HCT116 (cell line): ENCODE measurements at regions not wholly inside any gene's neighbourhood (a gene's known extent, or its start where the extent isn't known, plus 50 kb on each side); places are given as distances from the start of the nearest gene placed in this dataset.
A peak's percentile ranks its signal among the peaks of the same experiment; 100 is the strongest.

ENCODE experiments used
- ATAC-seq: fragments of 200-7000 bp; cut with Tn5 transposase; 2 replicates; pipeline ENCODE4 v1.9.1; 2020; ENCODE audit warnings: mild to moderate bottlenecking, moderate library complexity
- BruUV-seq: library from RNA; stranded (reverse); fragments of 400-500 nt; replicated peaks from 2 replicates; lab custom pipeline; 2021; lab: Mats Ljungman, UMichigan
- CTCF ChIA-PET: fragments of 300-600 bp; sonication (Branson Sonifier 250); formaldehyde crosslinking; loops from one replicate; lab custom pipeline; 2021; ENCODE audit warnings: antibody characterized with exemption; lab: Charles Lee
- POLR2A ChIA-PET: fragments of 300-600, 350-600 bp; sonication (Branson Sonifier 250); formaldehyde crosslinking; loops from one replicate; lab custom pipeline; 2021; ENCODE audit warnings: antibody characterized with exemption; lab: Charles Lee
- RAD21 ChIA-PET, 2 experiments: fragments of 300-600 bp; sonication (Branson Sonifier 250); formaldehyde crosslinking; loops; one replicate each; lab custom pipeline; 2023; ENCODE audit warnings: low total read pairs in 2 of 2; ENCODE audit not compliant: uncharacterized antibody in 2 of 2, unreplicated experiment in 2 of 2, low non-redundant PET in 1 of 2; lab: Charles Lee
- DNase-seq: peaks from one replicate; pipeline ENCODE4 v3.0.0-alpha.2; 2010; ENCODE audit warnings: low read depth, low spot score
- H2AFZ ChIP-seq: fragments of 200-600 bp; shearing (Covaris generic), sonication (generic); 2 replicates; pipeline ENCODE4 v1.6.1; 2017; ENCODE audit warnings: low read depth, mixed run types, mixed read lengths, antibody characterized with exemption, low read length; ENCODE audit not compliant: poor library complexity, severe bottlenecking
- H3K27ac ChIP-seq: 2 replicates; pipeline ENCODE4 v1.5.1; 2012; ENCODE audit warnings: low read depth, low read length
- H3K27me3 ChIP-seq: fragments of 200-600 bp; sonication (generic); 2 replicates; pipeline ENCODE4 v1.6.1; 2016; ENCODE audit warnings: mixed run types, low read length, mixed read lengths; ENCODE audit not compliant: insufficient read depth
- H3K36me3 ChIP-seq, 2 experiments: fragments of 200-500 bp in 1 of 2; fragments of 200-600 bp in 1 of 2; sonication (Bioruptor generic) in 1 of 2; sonication (generic) in 1 of 2; 2 replicates each; pipeline versions ENCODE4 v1.5.1 to v1.6.1; 2014 to 2016; ENCODE audit warnings: low read length in 2 of 2, inconsistent platforms in 1 of 2, mixed read lengths in 1 of 2, mixed run types in 1 of 2; ENCODE audit not compliant: insufficient read depth in 2 of 2, control insufficient read depth in 1 of 2
- H3K4me1 ChIP-seq, 2 experiments: fragments of 200-600 bp in 1 of 2; sonication (generic) in 1 of 2; 2 replicates each; pipeline versions ENCODE4 v1.5.1 to v1.6.1; 2012 to 2017; ENCODE audit warnings: low read length in 2 of 2, inconsistent platforms in 1 of 2, mild to moderate bottlenecking in 1 of 2, mixed read lengths in 1 of 2, mixed run types in 1 of 2, moderate library complexity in 1 of 2; ENCODE audit not compliant: insufficient read depth in 2 of 2, control insufficient read depth in 1 of 2
- H3K4me2 ChIP-seq: fragments of 200-600 bp; sonication (generic); 2 replicates; pipeline ENCODE4 v1.6.1; 2017; ENCODE audit warnings: mixed run types, low read length, mixed read lengths
- H3K4me3 ChIP-seq, 2 experiments: fragments of 200-600 bp in 1 of 2; sonication (generic) in 1 of 2; replicated peaks in 1 of 2; 2 replicates each; pipeline ENCODE4 v1.5.1; 2011 to 2016; ENCODE audit warnings: low read length in 2 of 2, control low read depth in 1 of 2, low read depth in 1 of 2, mild to moderate bottlenecking in 1 of 2, mixed read lengths in 1 of 2, mixed run types in 1 of 2
- H3K79me2 ChIP-seq: fragments of 200-600 bp; sonication (generic); 2 replicates; pipeline ENCODE4 v1.6.1; 2017; ENCODE audit warnings: mild to moderate bottlenecking, mixed run types, low read length, moderate library complexity, mixed read lengths; ENCODE audit not compliant: insufficient read depth
- H3K9ac ChIP-seq: fragments of 200-600 bp; sonication (generic); 2 replicates; pipeline ENCODE4 v1.6.1; 2016; ENCODE audit warnings: low read length, mixed read lengths
- H3K9me2 ChIP-seq: fragments of 200-600 bp; sonication (generic), shearing (Covaris generic); 2 replicates; pipeline ENCODE4 v1.6.1; 2017; ENCODE audit warnings: mixed run types, mild to moderate bottlenecking, moderate library complexity; ENCODE audit not compliant: insufficient read depth
- H3K9me3 ChIP-seq, 2 experiments: fragments of 200-500 bp in 1 of 2; fragments of 200-600 bp in 1 of 2; sonication (Bioruptor generic) in 1 of 2; sonication (generic) in 1 of 2; 2 replicates each; pipeline ENCODE4 v1.6.1; 2014 to 2017; ENCODE audit warnings: low read length in 2 of 2, mixed read lengths in 2 of 2, inconsistent platforms in 1 of 2, low read depth in 1 of 2, mild to moderate bottlenecking in 1 of 2, mixed run types in 1 of 2, moderate library complexity in 1 of 2; ENCODE audit not compliant: control insufficient read depth in 1 of 2, insufficient read depth in 1 of 2
- H4K20me1 ChIP-seq: fragments of 200-600 bp; sonication (generic), shearing (Covaris generic); 2 replicates; pipeline ENCODE4 v1.6.1; 2017; ENCODE audit warnings: mixed run types, mild to moderate bottlenecking, moderate library complexity; ENCODE audit not compliant: insufficient read depth
- ATF3 ChIP-seq: IDR thresholded peaks from 2 replicates; pipeline ENCODE4 v1.6.1; 2012
- CBX3 ChIP-seq: IDR thresholded peaks from 2 replicates; pipeline ENCODE4 v1.6.1; 2012; ENCODE audit warnings: low read depth
- CEBPB ChIP-seq: IDR thresholded peaks from 2 replicates; pipeline ENCODE4 v1.6.1; 2012; ENCODE audit warnings: low read depth
- EZH2phosphoT487 ChIP-seq: fragments of 200-600 bp; IDR thresholded peaks from 2 replicates; pipeline ENCODE4 v1.6.1; 2018; ENCODE audit warnings: antibody characterized with exemption, borderline replicate concordance
- FOSL1 ChIP-seq: IDR thresholded peaks from 2 replicates; pipeline ENCODE4 v1.6.1; 2012; ENCODE audit warnings: low read depth
- JUND ChIP-seq: IDR thresholded peaks from 2 replicates; pipeline ENCODE4 v1.6.1; 2012
- MAX ChIP-seq: IDR thresholded peaks from 2 replicates; pipeline ENCODE4 v1.6.1; 2012
- POLR2AphosphoS5 ChIP-seq: IDR thresholded peaks from 2 replicates; pipeline ENCODE4 v1.6.1; 2011; ENCODE audit warnings: mild to moderate bottlenecking, low read depth, low read length, moderate library complexity
- RAD21 ChIP-seq: IDR thresholded peaks from 2 replicates; pipeline ENCODE4 v1.6.1; 2012; ENCODE audit warnings: low read depth, mild to moderate bottlenecking
- REST ChIP-seq: IDR thresholded peaks from 2 replicates; pipeline ENCODE4 v1.6.1; 2012; ENCODE audit warnings: low read depth
- SP1 ChIP-seq: IDR thresholded peaks from 2 replicates; pipeline ENCODE4 v1.6.1; 2012; ENCODE audit warnings: low read depth
- intact Hi-C: fragments of 100-400 bp; cut with micrococcal nuclease; formaldehyde crosslinking; loops from 2 replicates; pipeline ENCODE4 v1.10.0; 2022
- TF ChIP-seq, protein P1 (sequence below), 3 experiments: fragments of 200-600 bp in 1 of 3; sonication (generic) in 1 of 3; IDR thresholded peaks in 2 of 3; conservative IDR thresholded peaks in 1 of 3; 2 replicates each; pipeline ENCODE4 v1.5.1; 2012 to 2017; ENCODE audit warnings: low read depth in 2 of 3, low read length in 2 of 3, antibody characterized with exemption in 1 of 3, borderline replicate concordance in 1 of 3, control low read depth in 1 of 3, mild to moderate bottlenecking in 1 of 3, mixed read lengths in 1 of 3, mixed run types in 1 of 3, moderate library complexity in 1 of 3; ENCODE audit not compliant: insufficient read depth in 1 of 3

GRCh38 chr14:94918896-94919295 is 149.0 kb upstream of the GSC start:
- Histone ChIP-seq H3K4me3 (no peak overlapping the region), H3K79me2 (no peaks in the 10 kb centered on the region), H3K36me3 (no peaks in the 10 kb centered on the region), H3K4me1 (peaks cover 2 to 12% of the 10 kb centered on the region in 2 experiments; a peak in 2 of 4 replicates), H2AFZ (no peak overlapping the region), H3K27me3 (peaks cover 9% of the 10 kb centered on the region; the same call in 1 of the 2 replicates), H3K4me2 (peak overlapping the region; percentile 10)
- intact Hi-C loops = no loop called here
- ChIA-PET CTCF (no interaction called here), POLR2A (no interaction called here), RAD21 (no interaction called here)
- DNase-seq = peak; percentile 28
- no peak for TF ChIP-seq REST
- TF ChIP-seq POLR2AphosphoS5 = no peak
- TF ChIP-seq RAD21 = no peak
- peak; percentile 73 for TF ChIP-seq CBX3
- TF ChIP-seq JUND = peak; percentile 59
- 0 out of 2 replicates have a peak, but pooled peaks have one; percentile 18 for TF ChIP-seq SP1
- TF ChIP-seq MAX = no peak
- peak; percentile 63 for TF ChIP-seq CEBPB
- no peak for TF ChIP-seq EZH2phosphoT487
- no peak for TF ChIP-seq ATF3
- peak; percentile 73 for TF ChIP-seq FOSL1
- TF ChIP-seq, protein P1, sequence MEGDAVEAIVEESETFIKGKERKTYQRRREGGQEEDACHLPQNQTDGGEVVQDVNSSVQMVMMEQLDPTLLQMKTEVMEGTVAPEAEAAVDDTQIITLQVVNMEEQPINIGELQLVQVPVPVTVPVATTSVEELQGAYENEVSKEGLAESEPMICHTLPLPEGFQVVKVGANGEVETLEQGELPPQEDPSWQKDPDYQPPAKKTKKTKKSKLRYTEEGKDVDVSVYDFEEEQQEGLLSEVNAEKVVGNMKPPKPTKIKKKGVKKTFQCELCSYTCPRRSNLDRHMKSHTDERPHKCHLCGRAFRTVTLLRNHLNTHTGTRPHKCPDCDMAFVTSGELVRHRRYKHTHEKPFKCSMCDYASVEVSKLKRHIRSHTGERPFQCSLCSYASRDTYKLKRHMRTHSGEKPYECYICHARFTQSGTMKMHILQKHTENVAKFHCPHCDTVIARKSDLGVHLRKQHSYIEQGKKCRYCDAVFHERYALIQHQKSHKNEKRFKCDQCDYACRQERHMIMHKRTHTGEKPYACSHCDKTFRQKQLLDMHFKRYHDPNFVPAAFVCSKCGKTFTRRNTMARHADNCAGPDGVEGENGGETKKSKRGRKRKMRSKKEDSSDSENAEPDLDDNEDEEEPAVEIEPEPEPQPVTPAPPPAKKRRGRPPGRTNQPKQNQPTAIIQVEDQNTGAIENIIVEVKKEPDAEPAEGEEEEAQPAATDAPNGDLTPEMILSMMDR (IDR thresholded peaks at IDR 0.05 in 2 of 3, conservative IDR thresholded peaks at IDR 0.05 in 1 of 3; ENCODE audit: borderline replicate concordance in 1 of 3, insufficient read depth in 1 of 3, low read depth in 2 of 3, low read length in 2 of 3) = no peak
- TF ChIP-seq, all 23 proteins: peak for 5
- H3K9ac ChIP-seq = no peak overlapping the region
- no TSS peak for BruUV-seq
- H3K27ac ChIP-seq = no peak overlapping the region
- no peaks in the 10 kb centered on the region for H4K20me1 ChIP-seq
- peak; percentile 79 for ATAC-seq
- no peaks in the 10 kb centered on the region for H3K9me3 ChIP-seq
- H3K9me2 ChIP-seq = no peaks in the 10 kb centered on the region
